HepG2 (cell line): ENCODE measurements at regions not wholly inside any gene's neighbourhood (a gene's known extent, or its start where the extent isn't known, plus 50 kb on each side); places are given as distances from the start of the nearest gene placed in this dataset.

Experiments
- ATAC-seq: fragments of 200-7000 bp; cut with Tn5 transposase; 3 replicates; pipeline ENCODE4 v1.9.1; 2020; ENCODE audit warnings: mild to moderate bottlenecking, moderate library complexity
- BruUV-seq: library from RNA; stranded (reverse); fragments of 400-500 nt; replicated peaks from 2 replicates; lab custom pipeline; 2021; lab: Mats Ljungman, UMichigan
- CTCF ChIA-PET: fragments of 300-600 bp; formaldehyde crosslinking; extraction: SDS; loops from one replicate; lab custom pipeline; 2021; ENCODE audit warnings: low total read pairs, inconsistent platforms, low intra/inter-chr PET ratio; lab: Yijun Ruan, JAX
- POLR2A ChIA-PET: fragments of 350-600 bp; sonication (Branson Sonifier 250); formaldehyde crosslinking; loops from one replicate; lab custom pipeline; 2020; ENCODE audit warnings: antibody characterized with exemption, inconsistent platforms; lab: Yijun Ruan, JAX
- DNase-seq: peaks from one replicate; pipeline ENCODE4 v3.0.0-alpha.2; 2015; ENCODE audit warnings: low spot score
- FAIRE-seq: peaks from 3 replicates; lab custom pipeline; 2011; peaks lifted over from hg19 to GRCh38; lab: Jason Lieb, UNC
- H2AFZ ChIP-seq: one replicate; pipeline ENCODE4 v1.6.1; 2011; ENCODE audit warnings: low read length, inconsistent platforms
- H3K27ac ChIP-seq: fragments of 300-600 bp; 3 replicates; pipeline ENCODE4 v1.8.0; 2011; ENCODE audit warnings: mixed run types, mild to moderate bottlenecking, mixed read lengths, low read length, inconsistent platforms; ENCODE audit not compliant: insufficient read depth; ENCODE audit errors: extremely low read length
- H3K27me3 ChIP-seq, 2 experiments: fragments of 200-600 bp in 1 of 2; 2 replicates in 1 of 2; 3 replicates in 1 of 2; pipeline versions ENCODE4 v1.6.0 to v1.8.0; 2011; ENCODE audit warnings: low read length in 2 of 2, mild to moderate bottlenecking in 2 of 2, moderate library complexity in 2 of 2, inconsistent platforms in 1 of 2; ENCODE audit not compliant: insufficient read depth in 2 of 2, control insufficient read depth in 1 of 2
- H3K36me3 ChIP-seq, 2 experiments: fragments of 200-600 bp in 1 of 2; replicated peaks in 1 of 2; 2 replicates in 1 of 2; 3 replicates in 1 of 2; pipeline versions ENCODE4 v1.5.1 to v1.8.0; 2011; ENCODE audit warnings: low read length in 2 of 2, inconsistent platforms in 1 of 2; ENCODE audit not compliant: insufficient read depth in 2 of 2, control insufficient read depth in 1 of 2
- H3K4me1 ChIP-seq: 2 replicates; pipeline ENCODE4 v1.5.1; 2012; ENCODE audit warnings: low read length, inconsistent platforms; ENCODE audit not compliant: insufficient read depth
- H3K4me2 ChIP-seq: 2 replicates; pipeline ENCODE4 v1.6.0; 2011; ENCODE audit warnings: low read depth, low read length, inconsistent platforms
- H3K4me3 ChIP-seq, 3 experiments: fragments of 200-600 bp in 1 of 3; sonication (generic), shearing (Covaris generic) in 1 of 3; replicated peaks in 1 of 3; 2 replicates each; pipeline ENCODE4 v1.5.1; 2011 to 2016; ENCODE audit warnings: low read length in 3 of 3, inconsistent platforms in 2 of 3, low read depth in 2 of 3, mild to moderate bottlenecking in 2 of 3, control low read depth in 1 of 3, mixed read lengths in 1 of 3; ENCODE audit not compliant: insufficient read depth in 1 of 3
- H3K79me2 ChIP-seq: one replicate; pipeline ENCODE4 v1.6.1; 2011; ENCODE audit warnings: low read length, inconsistent platforms; ENCODE audit not compliant: insufficient read depth
- H3K9ac ChIP-seq: 2 replicates; pipeline ENCODE4 v1.6.0; 2011; ENCODE audit warnings: mild to moderate bottlenecking, low read depth, low read length, inconsistent platforms; ENCODE audit not compliant: insufficient read depth
- H3K9me3 ChIP-seq: 2 replicates; pipeline ENCODE4 v1.5.1; 2012; ENCODE audit warnings: mild to moderate bottlenecking, low read length
- H4K20me1 ChIP-seq: 2 replicates; pipeline ENCODE4 v1.6.0; 2011; ENCODE audit warnings: inconsistent platforms, mild to moderate bottlenecking, low read length, moderate library complexity; ENCODE audit not compliant: insufficient read depth
- AHR ChIP-seq: IDR thresholded peaks from 2 replicates; pipeline ENCODE4 v1.6.1; 2018; ENCODE audit warnings: missing genetic modification reagents, missing compliant biosample characterization
- CENPX ChIP-seq: sonication (generic); formaldehyde crosslinking; IDR thresholded peaks from 2 replicates; pipeline ENCODE4 v1.9.0; 2021; ENCODE audit warnings: mild to moderate bottlenecking, missing genetic modification reagents, moderate library complexity
- POLR2G ChIP-seq: fragments of 200-400 bp; formaldehyde crosslinking; IDR thresholded peaks from 2 replicates; pipeline ENCODE4 v1.6.1; 2018; ENCODE audit warnings: mild to moderate bottlenecking, low read depth, low read length, moderate library complexity
- RFX5 ChIP-seq: IDR thresholded peaks from 2 replicates; pipeline ENCODE4 v1.6.1; 2011; ENCODE audit warnings: low read depth, low read length, improper control_type of control experiment
- TAF1 ChIP-seq: sonication (generic); formaldehyde crosslinking; IDR thresholded peaks from 2 replicates; pipeline ENCODE4 v1.4.0; 2020; ENCODE audit warnings: missing genetic modification reagents
- TCF12 ChIP-seq, 2 experiments: fragments of 450-650 bp in 1 of 2; sonication (generic) in 1 of 2; formaldehyde crosslinking in 1 of 2; IDR thresholded peaks; 2 replicates each; pipeline versions ENCODE4 v1.6.1 to v1.8.0; 2017 to 2022; ENCODE audit warnings: antibody characterized with exemption in 1 of 2, mild to moderate bottlenecking in 1 of 2, missing genetic modification reagents in 1 of 2, moderate library complexity in 1 of 2
- ZNF432 ChIP-seq: sonication (generic); formaldehyde crosslinking; IDR thresholded peaks from 2 replicates; pipeline ENCODE4 v1.5.0; 2020; ENCODE audit warnings: missing genetic modification reagents, mild to moderate bottlenecking, borderline replicate concordance
- ZNF792 ChIP-seq: IDR thresholded peaks from 2 replicates; pipeline ENCODE4 v1.6.1; 2016
- ZSCAN22 ChIP-seq: sonication (generic); formaldehyde crosslinking; IDR thresholded peaks from 2 replicates; pipeline ENCODE4 v1.4.0; 2020; ENCODE audit warnings: mild to moderate bottlenecking, missing genetic modification reagents
- WGBS: methylation state at CpG from one replicate; pipeline ENCODE4 v1.1.6; 2017; ENCODE audit warnings: low lambda C conversion rate; 5-methylcytosine and 5-hydroxymethylcytosine counted together
- in situ Hi-C: cut with HindIII; loops from 2 replicates; pipeline ENCODE4 v1.10.0; 2017; ENCODE audit warnings: low pct_unique_long_range_greater_than_20kb; ENCODE audit not compliant: extremely low pct_ligation_motif_present
- intact Hi-C: fragments of 100-400 bp; cut with micrococcal nuclease; formaldehyde crosslinking; loops from one replicate; pipeline ENCODE4 v1.10.0; 2022; ENCODE audit not compliant: unreplicated experiment
- TF ChIP-seq, protein P1 (sequence below): sonication (generic); formaldehyde crosslinking; IDR thresholded peaks from 2 replicates; pipeline ENCODE4 v1.4.0; 2020; ENCODE audit warnings: missing genetic modification reagents, borderline replicate concordance
- TF ChIP-seq, protein P2 (sequence below): sonication (generic); formaldehyde crosslinking; IDR thresholded peaks from 2 replicates; pipeline ENCODE4 v1.4.0; 2020; ENCODE audit warnings: missing genetic modification reagents
- TF ChIP-seq, protein P3 (sequence below): sonication (generic); formaldehyde crosslinking; IDR thresholded peaks from 2 replicates; pipeline ENCODE4 v1.5.0; 2020; ENCODE audit warnings: mild to moderate bottlenecking, missing genetic modification reagents, borderline replicate concordance
- TF ChIP-seq, protein P4 (sequence below): sonication (generic); formaldehyde crosslinking; IDR thresholded peaks from 2 replicates; pipeline ENCODE4 v1.4.0; 2020; ENCODE audit warnings: mild to moderate bottlenecking, missing genetic modification reagents

DNA sequence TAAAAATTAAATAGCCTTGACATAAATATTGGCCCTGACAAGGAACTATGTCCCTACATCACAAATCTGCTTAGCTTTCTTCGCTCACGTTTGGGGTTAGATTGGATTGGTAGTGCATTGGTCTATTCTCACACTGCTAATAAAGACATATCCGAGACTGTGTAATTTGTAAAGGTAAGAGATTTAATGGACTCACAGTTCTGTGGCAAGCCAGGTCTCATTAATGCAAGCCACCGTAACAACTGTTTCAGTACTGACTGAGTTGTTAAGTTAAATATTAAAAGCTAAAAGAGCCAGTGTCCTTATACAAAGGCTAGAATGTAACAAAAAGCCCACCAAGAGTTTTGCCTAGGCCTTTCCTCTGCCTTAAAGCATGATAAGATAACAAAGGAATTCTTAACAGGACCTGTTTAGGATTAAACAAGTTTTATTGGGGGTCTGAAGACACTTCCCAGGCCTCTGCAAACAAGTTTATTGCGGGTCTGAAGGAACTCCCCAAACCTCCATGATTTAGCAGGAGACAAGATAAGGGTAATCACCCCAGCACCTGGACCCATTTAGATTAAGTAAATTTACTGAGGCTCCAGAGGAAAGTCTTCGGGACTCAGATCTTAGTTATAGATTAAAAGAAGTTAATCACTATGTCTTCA lies 88.2 kb upstream of the PTGDR start:
- intact Hi-C loops: no loop called here
- H3K9ac ChIP-seq: no peak overlapping the region
- ATAC-seq (no peak), FAIRE-seq (no peak), DNase-seq (no peak)
- H3K27me3 ChIP-seq: no peaks in the 10 kb centered on the region
- H3K4me2 ChIP-seq: no peak overlapping the region
- no peaks in the 10 kb centered on the region for H3K79me2 ChIP-seq
- H3K4me3 ChIP-seq: no peak overlapping the region
- no peaks in the 10 kb centered on the region for H4K20me1 ChIP-seq
- no peaks in the 10 kb centered on the region for H3K4me1 ChIP-seq
- in situ Hi-C loops: no loop called here
- 15% methylated on average over 6 of the region's 6 CpGs for WGBS
- POLR2A ChIA-PET: no interaction called here
- BruUV-seq: no TSS peak
- no peak overlapping the region for H3K27ac ChIP-seq
- no peak overlapping the region for H2AFZ ChIP-seq
- H3K36me3 ChIP-seq: no peaks in the 10 kb centered on the region
- H3K9me3 ChIP-seq: peaks cover 22% of the 10 kb centered on the region
- TF ChIP-seq AHR (CRISPR knock-in tag) (no peak), ZSCAN22 (CRISPR knock-in tag) (no peak), TCF12 (IDR thresholded peaks at IDR 0.05) (no peak), TCF12 (CRISPR knock-in tag; IDR thresholded peaks at IDR 0.05) (no peak), POLR2G (no peak), RFX5 (no peak), ZNF432 (no peak), TAF1 (CRISPR knock-in tag) (no peak), CENPX (CRISPR knock-in tag) (no peak), ZNF792 (CRISPR knock-in tag) (no peak)
- TF ChIP-seq, protein P1, sequence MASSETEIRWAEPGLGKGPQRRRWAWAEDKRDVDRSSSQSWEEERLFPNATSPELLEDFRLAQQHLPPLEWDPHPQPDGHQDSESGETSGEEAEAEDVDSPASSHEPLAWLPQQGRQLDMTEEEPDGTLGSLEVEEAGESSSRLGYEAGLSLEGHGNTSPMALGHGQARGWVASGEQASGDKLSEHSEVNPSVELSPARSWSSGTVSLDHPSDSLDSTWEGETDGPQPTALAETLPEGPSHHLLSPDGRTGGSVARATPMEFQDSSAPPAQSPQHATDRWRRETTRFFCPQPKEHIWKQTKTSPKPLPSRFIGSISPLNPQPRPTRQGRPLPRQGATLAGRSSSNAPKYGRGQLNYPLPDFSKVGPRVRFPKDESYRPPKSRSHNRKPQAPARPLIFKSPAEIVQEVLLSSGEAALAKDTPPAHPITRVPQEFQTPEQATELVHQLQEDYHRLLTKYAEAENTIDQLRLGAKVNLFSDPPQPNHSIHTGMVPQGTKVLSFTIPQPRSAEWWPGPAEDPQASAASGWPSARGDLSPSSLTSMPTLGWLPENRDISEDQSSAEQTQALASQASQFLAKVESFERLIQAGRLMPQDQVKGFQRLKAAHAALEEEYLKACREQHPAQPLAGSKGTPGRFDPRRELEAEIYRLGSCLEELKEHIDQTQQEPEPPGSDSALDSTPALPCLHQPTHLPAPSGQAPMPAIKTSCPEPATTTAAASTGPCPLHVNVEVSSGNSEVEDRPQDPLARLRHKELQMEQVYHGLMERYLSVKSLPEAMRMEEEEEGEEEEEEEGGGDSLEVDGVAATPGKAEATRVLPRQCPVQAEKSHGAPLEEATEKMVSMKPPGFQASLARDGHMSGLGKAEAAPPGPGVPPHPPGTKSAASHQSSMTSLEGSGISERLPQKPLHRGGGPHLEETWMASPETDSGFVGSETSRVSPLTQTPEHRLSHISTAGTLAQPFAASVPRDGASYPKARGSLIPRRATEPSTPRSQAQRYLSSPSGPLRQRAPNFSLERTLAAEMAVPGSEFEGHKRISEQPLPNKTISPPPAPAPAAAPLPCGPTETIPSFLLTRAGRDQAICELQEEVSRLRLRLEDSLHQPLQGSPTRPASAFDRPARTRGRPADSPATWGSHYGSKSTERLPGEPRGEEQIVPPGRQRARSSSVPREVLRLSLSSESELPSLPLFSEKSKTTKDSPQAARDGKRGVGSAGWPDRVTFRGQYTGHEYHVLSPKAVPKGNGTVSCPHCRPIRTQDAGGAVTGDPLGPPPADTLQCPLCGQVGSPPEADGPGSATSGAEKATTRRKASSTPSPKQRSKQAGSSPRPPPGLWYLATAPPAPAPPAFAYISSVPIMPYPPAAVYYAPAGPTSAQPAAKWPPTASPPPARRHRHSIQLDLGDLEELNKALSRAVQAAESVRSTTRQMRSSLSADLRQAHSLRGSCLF (CRISPR knock-in tag): no peak
- TF ChIP-seq, protein P2, sequence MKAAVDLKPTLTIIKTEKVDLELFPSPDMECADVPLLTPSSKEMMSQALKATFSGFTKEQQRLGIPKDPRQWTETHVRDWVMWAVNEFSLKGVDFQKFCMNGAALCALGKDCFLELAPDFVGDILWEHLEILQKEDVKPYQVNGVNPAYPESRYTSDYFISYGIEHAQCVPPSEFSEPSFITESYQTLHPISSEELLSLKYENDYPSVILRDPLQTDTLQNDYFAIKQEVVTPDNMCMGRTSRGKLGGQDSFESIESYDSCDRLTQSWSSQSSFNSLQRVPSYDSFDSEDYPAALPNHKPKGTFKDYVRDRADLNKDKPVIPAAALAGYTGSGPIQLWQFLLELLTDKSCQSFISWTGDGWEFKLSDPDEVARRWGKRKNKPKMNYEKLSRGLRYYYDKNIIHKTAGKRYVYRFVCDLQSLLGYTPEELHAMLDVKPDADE (CRISPR knock-in tag): no peak
- TF ChIP-seq, protein P3, sequence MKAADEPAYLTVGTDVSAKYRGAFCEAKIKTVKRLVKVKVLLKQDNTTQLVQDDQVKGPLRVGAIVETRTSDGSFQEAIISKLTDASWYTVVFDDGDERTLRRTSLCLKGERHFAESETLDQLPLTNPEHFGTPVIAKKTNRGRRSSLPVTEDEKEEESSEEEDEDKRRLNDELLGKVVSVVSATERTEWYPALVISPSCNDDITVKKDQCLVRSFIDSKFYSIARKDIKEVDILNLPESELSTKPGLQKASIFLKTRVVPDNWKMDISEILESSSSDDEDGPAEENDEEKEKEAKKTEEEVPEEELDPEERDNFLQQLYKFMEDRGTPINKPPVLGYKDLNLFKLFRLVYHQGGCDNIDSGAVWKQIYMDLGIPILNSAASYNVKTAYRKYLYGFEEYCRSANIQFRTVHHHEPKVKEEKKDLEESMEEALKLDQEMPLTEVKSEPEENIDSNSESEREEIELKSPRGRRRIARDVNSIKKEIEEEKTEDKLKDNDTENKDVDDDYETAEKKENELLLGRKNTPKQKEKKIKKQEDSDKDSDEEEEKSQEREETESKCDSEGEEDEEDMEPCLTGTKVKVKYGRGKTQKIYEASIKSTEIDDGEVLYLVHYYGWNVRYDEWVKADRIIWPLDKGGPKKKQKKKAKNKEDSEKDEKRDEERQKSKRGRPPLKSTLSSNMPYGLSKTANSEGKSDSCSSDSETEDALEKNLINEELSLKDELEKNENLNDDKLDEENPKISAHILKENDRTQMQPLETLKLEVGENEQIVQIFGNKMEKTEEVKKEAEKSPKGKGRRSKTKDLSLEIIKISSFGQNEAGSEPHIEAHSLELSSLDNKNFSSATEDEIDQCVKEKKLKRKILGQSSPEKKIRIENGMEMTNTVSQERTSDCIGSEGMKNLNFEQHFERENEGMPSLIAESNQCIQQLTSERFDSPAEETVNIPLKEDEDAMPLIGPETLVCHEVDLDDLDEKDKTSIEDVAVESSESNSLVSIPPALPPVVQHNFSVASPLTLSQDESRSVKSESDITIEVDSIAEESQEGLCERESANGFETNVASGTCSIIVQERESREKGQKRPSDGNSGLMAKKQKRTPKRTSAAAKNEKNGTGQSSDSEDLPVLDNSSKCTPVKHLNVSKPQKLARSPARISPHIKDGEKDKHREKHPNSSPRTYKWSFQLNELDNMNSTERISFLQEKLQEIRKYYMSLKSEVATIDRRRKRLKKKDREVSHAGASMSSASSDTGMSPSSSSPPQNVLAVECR: no peak
- TF ChIP-seq, protein P4, sequence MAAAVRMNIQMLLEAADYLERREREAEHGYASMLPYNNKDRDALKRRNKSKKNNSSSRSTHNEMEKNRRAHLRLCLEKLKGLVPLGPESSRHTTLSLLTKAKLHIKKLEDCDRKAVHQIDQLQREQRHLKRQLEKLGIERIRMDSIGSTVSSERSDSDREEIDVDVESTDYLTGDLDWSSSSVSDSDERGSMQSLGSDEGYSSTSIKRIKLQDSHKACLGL (CRISPR knock-in tag): no peak
- CTCF ChIA-PET: no interaction called here
